ENCODE measurements at regions not wholly inside any gene's neighbourhood (a gene's known extent, or its start where the extent isn't known, plus 50 kb on each side); places are given as distances from the start of the nearest gene placed in this dataset.

DNA sequence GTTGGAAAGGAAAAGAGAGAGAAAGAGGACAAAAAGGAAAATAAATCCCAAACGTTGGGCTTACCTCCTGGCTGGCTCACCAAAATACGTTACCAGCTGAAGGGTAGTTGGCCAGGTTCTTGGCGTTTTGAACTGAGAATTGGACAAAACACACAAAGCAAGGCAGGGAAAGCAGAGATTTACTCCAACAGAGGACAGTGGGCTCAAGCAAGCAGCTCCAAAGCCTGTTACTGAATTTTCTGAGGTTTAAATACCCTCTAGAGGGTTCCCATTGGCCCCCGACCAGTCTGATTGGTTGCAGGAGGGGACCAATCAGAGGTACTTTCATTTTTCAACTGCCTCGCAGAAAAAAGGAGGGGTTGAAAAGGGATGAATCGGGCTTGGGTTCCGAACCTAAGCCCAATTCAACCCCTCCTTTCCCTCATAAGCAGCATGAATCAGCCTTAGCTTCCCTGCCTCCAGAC, 55.6 kb upstream of the ALOX12 start:
- TF ChIP-seq POLR2A (IDR thresholded peaks at IDR 0.05) (no peak), POLR2AphosphoS5 (IDR thresholded peaks at IDR 0.05) (no peak)
- TF ChIP-seq, protein P1, sequence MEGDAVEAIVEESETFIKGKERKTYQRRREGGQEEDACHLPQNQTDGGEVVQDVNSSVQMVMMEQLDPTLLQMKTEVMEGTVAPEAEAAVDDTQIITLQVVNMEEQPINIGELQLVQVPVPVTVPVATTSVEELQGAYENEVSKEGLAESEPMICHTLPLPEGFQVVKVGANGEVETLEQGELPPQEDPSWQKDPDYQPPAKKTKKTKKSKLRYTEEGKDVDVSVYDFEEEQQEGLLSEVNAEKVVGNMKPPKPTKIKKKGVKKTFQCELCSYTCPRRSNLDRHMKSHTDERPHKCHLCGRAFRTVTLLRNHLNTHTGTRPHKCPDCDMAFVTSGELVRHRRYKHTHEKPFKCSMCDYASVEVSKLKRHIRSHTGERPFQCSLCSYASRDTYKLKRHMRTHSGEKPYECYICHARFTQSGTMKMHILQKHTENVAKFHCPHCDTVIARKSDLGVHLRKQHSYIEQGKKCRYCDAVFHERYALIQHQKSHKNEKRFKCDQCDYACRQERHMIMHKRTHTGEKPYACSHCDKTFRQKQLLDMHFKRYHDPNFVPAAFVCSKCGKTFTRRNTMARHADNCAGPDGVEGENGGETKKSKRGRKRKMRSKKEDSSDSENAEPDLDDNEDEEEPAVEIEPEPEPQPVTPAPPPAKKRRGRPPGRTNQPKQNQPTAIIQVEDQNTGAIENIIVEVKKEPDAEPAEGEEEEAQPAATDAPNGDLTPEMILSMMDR (IDR thresholded peaks at IDR 0.05): no peak
